Nucleus accumbens (tissue), 56 donors: ENCODE measurements at regions not wholly inside any gene's neighbourhood (a gene's known extent, or its start where the extent isn't known, plus 50 kb on each side); places are given as distances from the start of the nearest gene placed in this dataset.

Source experiments
- DNase-seq, 56 donors: peaks; one replicate each; lab custom pipeline; 2025; lab: John Stamatoyannopoulos, UW

DNA sequence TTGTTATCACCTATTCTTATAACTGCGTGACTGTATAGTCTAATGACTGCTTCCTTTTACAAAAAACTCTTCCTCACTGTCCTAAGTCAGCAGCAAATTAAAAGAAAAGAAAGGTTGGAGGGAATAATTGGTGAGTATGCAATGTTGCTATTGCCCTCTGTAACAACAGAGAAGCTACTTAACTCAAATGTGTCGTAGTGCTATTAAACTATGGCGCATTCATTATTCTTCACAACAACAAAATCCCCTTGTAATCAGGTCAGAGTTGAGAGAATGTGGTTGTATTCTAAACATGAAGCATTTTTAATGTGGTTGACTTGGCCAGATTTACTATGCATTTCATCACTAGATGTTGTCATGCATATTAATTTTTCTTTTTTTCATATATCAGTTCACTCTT is 897.8 kb upstream of the PHF14 start:
- no peak for DNase-seq

DNA sequence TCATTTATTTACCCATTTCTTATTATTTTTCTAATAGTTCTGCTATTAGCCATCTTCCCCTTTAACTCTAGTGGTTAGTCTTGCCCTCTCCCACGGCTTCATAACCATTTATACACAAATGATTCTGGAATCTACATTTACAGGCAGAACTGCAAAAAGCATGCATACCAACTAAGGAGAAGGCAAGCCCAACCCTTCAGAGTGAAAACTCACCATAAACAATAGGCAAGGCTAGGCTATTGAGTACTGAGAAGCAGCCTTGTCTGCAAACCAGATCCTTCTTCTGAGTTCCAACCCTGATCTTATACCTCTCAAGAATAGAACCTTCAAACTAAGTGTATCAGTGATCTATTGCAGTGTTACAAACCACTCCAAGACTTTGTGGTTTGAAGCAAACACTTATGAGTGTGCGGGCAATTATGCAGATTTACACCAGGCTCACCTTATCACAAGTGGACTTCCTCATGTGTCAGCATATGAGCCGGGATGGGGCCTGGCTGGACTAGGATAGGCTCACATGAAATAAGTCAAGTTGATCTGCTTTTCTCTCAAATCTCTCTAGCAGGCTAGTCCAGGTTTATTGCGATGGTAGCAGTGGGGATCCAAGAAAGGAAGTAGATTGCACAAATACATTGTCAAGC is 896.9 kb upstream of the PHF14 start:
- DNase-seq: no peak

DNA sequence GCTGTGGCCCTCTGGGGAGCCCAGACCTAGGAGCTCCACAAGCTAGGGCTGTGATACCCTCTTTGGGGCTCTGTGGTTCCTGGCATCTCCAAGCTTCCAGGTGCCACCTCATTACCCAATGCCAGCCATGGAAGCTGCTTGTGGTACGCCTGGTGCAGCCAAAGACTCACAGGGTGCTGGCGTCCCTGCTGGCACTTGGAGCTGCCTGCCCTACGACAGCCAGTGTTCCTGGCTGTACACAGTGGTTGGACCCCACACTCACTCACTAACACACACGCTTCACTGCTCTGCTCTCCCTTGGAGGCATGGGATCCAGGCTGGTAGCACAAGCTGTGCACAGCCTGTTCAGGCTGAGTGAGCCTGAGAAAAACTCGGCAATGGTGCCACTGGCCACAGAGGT is 894.1 kb upstream of the PHF14 start:
- no peak for DNase-seq

DNA sequence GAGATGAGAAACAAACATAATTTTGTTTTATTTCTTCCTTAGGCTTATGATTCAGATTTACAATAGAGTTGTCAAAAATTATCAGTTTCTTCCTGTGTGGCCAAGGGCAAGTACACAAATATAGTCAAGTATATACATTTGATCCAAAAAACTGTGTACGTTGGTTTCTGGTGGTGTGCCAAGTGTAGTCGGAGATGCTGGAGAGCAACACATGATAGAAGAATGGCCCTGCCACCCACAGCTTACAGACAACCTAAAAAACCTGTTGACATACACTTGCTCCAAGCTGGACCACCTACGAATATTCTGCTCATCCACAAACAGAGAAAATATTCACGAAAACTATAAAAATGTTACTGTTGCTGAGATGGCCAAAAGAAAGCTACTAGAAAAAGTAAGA is 890.8 kb upstream of the PHF14 start:
- no peak for DNase-seq

DNA sequence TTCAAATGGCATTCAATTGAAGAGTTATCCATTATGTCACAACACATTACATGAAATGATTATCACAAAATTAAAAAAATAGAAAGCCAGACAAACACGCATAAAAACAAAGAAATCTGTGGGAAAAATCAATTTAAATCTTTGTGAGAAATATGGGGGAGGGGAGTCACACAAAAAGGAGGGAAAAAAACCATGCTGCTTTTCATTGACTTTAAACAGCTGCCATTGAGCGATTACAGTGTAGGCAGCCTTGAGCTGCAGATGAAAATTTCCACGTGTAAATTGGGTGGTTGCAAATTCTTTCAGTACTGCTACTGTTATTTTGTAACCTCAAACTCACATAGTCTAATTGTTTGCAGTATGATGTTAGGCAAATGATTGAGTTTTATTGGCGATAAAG is 889.9 kb upstream of the PHF14 start:
- no peak for DNase-seq

DNA sequence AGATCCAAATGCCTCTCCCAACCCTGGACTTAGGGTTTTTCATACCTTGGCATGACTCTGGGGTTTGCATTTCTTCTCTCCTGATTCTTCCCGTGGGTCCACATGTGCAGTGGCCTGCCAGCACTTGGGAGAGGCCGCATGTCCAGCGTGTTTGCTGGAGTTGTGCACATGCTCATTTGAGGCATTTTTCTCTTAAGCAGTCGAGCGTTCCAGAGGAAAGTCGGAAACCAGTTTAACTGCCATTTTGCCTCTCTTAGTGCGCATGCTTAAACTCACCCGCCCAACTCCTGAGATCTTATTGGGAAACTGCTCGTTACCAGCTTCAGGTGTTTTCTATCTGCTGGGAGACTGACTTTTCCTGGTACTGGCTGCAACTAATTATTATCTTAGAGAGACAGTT is 888.4 kb upstream of the PHF14 start:
- DNase-seq: no peak

DNA sequence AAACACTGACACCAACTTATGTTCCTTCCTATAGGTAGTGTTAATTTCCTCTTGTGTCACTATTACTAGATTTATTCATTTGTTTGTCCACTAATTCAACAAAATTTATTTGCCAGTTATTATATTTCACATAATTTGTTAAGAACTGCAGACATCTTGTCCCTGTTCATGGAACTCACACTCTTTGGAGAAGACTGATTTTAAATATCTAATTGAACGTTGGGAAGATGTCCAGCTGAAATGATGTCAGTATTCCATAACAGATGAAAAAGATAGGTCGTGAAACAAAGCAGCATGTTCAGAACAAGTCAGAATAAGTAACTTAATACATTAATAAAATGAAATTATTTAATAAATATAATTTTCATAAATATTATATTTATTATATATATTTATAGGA is 873.1 kb upstream of the PHF14 start:
- DNase-seq: no peak

DNA sequence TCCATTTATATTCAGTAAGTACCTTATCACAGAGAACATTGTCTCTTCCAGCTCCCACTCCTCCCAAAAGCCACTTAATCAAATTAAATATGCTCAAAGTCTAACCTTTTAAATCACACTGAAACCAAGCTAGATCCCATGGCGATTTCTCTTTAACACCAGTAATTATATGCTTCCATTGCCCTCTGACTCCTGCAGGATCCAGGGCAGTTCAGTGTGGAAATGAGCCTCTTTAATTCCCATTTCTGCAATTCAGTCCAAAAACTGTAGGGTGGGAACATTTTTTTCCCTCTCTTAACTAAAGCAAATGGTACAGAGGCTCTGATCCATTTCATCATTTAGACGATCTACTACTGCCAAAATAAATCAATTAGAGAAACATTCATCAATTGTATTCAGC is 872.3 kb upstream of the PHF14 start:
- no peak for DNase-seq

DNA sequence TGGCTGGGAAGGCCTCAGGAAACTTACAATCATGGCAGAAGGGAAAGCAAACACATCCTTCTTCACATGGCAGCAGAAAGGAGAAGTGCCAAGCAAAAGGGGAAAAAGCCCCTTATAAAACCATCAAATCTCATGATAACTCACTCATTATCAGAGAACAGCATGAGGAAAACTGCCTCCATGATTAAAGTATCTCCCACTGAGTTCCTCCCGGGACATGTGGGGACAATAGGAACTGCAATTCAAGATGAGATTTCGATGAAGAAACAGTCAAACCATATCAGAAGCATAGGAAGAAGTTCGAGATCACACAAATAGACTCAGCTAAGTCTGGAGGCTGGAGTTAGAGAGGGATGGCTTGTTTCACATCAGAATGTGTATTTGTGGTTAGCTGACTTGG is 869.4 kb upstream of the PHF14 start:
- no peak for DNase-seq

DNA sequence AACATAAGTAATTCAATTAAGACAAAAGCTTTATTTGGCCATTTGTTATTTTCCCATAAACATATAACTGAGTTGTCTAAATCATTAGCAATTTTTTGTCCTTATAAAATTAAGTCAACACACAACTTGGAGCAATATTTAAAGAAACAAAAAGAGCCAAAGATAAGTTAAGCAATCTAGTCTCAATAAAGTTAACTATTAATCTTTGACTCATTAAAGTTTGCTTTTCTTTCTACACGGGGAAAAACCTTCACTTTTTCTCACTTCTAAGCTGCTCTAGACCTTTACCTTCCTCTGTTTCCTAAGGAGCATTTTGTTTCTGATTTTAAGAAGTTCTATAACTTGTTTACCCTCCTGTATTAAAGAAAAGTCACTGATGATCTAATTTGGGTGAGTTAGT is 867.1 kb upstream of the PHF14 start:
- no peak for DNase-seq

DNA sequence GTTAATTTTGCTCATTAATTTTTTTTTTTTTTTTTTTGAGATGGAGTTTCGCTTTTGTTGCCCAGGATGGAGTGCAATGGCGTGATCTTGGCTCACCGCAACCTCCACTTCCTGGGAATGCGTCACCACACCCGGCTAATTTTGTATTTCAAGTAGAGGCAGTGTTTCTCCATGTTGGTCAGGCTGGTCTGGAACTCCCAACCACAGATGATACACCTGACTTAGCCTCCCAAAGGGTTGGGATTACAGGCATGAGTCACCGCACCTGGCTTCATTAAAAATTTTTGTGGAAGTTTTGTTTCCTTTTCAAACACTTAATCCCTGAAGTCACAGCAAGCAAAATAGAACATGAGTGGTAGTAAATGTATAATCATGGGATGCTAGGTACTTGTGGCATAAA is 857.2 kb upstream of the PHF14 start:
- no peak for DNase-seq

DNA sequence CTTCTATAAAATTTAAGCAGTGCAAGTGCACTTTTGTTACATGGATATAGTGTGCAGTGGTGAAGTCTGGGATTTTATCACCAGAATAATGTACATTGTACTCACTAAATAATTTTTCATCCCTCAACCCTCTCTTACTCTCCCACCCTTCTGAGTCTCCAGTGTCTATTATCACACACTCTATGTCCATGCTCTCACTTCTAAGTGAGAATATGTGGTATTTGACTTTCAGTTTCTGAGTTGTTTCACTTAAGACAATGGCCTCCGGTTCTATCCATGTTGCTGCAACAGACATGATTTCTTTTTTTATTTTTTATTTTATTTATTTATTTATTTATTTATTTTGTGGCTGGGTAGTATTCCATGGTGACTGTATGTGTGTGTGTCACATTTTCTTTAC is 855.9 kb upstream of the PHF14 start:
- DNase-seq: no peak

DNA sequence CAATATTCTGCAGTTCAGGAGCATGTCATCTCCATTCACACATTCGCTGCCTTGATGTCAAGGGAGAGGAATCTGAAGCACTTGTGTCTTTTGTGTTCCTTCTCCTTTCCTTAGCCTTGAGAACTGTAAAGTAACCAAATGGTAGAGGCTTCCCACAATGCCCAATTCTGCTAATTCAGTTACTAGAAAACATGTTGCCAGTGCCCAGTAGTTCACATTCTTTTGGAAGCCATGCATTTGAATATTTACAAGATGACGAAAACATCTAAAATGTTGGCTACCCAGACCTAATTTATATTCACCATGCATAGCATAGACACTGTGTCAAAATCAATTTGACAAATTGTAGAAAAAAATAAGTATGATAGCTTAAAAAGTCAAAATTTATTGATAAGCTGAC is 852.7 kb upstream of the PHF14 start:
- no peak for DNase-seq

DNA sequence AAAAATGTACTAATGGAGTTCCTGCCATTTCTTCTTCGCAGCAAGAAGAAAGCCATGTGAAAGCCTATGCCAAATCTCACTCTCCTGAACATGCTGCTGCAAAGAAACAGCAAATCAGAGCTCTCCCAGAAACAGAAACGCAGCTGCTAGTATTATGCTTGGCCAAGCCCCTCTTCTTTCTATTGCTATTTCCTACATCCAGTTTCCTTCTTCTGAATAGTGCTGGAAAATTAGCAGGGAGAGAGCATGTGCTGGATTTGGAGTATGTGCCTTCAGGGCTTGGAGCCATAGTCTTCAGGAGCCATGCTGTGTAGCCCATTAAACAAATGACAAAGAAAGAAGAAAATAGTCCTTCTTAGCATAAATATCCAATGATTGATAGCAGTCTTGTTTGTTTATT is 852.0 kb upstream of the PHF14 start:
- DNase-seq: peak in 16 of 56 donors; percentile 7 to 44 (median 16)

DNA sequence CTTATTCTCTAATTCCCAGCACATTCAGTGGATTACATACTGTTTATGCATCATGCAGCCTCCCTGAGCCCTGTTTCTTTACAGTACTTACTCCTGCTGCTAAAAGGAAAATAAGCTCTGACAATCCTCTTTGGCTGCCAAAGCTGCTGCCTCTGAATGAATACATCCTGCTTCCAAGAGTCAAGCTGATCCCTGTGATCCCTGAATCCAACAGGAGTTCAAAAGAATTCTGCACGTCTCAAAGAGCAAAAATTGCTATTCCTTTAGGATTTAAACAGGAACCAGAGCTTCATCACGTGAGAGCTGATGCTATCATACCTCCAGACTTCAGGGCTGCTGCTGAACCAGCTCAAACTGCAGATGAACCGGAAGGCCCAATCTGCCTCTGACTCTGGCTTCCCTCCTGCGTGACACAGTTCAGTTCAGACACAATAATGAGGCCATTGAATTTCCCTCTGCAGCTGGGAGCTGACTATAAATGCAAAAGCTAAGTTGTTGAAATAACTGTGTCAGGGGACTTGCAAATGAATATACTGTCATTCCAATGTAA is 851.0 kb upstream of the PHF14 start:
- DNase-seq: peak in 51 of 56 donors; percentile 9 to 86 (median 70)

DNA sequence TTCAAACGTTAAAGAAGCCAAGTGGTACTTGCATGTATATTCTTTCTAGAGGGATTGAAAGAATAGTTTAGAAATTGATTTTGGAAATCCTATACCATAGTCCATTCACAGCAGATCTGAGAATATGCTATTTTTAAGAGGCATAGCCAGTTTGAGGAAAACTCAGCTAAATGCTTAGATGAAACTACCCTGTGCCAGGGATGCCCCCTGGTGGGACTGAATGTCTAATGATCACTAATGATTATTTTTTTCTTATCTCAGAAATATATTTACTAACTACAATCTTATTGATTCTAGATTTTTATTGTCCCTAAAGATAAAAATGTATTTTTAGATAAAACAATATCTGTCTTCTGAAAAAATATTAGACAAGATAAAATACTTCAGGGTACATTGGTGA is 844.9 kb upstream of the PHF14 start:
- peak in 26 of 56 donors; percentile 1 to 74 (median 22) for DNase-seq

DNA sequence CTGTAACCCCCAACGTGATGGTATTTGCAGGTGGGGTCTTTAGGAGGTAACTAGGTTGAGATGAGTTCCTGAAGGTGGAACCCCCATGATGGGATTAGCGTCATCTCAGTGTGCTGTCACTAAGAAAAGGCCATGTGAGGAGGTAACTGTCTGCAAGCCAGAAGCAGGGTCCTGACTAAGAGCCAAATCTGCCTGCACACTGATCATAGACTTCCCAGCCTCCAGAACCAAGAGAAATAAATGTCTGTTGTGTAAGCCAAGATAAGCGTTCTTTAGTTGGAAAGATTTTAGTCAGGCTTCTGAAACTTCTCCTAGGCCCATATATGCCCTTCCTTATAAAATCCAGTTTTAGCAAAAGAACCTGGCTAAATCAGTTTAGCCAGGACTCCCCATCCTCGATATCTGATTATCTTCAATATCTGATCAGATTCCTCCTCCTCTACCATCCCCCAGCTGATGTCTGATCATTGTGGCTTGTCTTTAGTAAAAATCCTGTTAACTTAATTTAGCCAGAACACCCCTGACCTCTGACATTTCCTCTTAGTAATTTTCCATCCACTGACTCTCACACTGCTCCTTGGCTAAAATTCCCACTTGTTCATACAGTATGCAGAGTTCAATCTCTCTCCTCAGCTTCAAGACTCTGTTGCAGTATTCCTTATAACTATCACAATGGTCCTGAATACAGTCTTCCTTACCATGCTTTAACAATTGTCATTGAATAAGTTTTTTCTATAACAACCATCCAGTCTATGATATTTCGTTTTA is 835.4 kb upstream of the PHF14 start:
- DNase-seq: no peak

DNA sequence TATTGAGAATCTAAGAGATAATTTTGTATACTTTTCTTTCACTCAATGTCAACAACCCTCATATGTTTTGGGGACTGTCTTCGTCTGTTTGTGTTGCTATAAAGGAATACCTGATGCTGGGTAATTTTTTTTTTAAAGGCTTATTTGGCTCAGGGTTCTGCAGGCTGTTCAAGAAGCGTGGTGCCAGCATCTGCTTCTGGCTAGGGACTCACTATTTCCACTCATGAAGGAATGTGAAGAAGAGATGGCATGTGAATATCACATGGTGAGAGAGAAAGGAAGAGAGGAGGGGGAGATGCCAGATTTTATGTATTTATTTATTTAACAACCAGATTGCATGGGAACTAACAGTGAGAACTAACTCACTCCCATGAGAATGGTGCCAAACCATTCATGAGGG is 827.4 kb upstream of the PHF14 start:
- DNase-seq: no peak

DNA sequence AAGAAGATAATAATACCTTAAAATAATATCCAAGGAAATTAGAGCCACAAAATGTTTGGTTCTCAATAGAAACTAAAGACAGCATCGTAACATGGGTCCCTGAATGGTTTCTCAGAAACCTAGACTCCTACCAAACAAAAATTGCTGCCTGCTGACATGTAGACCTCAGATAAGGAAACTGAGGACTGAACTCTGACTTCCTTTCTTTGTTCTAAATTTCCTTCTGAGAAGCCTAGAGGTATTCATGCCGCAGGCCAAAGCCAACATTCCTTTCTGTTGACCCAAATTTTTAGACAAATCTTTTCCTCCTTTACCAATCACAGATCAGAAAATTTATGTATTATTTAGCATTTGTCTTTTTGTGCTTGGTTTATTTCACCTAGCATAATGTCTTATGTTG is 816.7 kb upstream of the PHF14 start:
- DNase-seq: no peak

DNA sequence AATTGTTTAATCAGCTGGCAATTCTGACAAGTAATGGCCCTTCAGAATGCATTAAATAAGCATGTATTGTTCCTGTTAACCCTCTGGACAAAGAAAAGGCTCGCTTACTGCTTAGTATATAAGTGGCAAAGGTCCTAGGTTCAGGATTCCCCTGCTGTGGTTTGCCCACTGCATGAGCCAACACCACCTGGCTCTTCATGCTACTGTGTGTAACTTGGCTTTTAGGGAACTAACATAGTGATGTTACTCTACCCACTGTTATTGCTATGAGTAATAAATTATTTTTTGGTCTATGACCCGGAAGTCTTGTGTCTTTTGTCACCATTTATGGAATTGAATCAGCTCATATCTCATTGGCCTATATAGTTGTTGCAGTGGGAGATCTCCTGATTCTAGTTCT is 791.7 kb upstream of the PHF14 start:
- DNase-seq: no peak

DNA sequence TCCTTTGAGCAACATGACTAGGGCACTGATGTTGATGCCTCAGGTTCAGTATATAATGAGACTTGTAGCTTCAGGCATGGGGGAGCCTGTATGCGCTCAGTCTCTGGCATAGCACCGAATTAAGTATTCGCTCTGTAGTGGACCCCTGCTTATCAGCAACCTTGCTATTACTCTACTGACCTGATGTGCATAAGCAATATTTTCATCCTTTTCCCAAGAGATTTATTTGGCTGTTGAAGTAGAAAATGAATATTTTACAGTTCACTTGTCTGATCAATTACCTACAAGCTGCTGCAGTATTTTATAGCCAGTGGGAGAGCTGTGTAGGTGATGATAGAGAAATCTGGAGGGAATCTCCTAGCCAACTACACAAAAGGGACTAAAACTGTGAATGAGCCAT is 781.6 kb upstream of the PHF14 start:
- no peak for DNase-seq

DNA sequence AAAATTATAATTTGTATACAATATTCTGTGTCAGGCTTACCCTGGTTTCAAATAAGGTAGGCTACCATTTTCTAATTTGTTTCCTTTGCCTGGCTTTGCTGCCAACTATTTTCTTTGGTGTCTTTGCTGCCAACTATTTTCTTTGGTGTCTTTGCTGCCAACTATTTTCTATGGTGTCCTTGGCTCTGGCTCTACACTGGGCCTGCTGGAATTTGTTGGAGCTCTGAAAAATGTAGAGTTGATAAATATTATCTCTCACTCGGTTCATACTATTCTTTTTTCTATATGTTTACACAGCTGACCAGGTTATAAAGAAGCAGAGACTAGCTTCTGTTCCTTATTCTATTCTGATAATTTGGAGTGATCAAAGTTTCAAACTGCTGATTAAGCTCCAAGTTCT is 768.0 kb upstream of the PHF14 start:
- no peak for DNase-seq
